ENCODE measurements at regions not wholly inside any gene's neighbourhood (a gene's known extent, or its start where the extent isn't known, plus 50 kb on each side); places are given as distances from the start of the nearest gene placed in this dataset.

- TF ChIP-seq CTCF (conservative IDR thresholded peaks at IDR 0.05) = no peak
- TF ChIP-seq EZH2 (IDR thresholded peaks at IDR 0.05; ENCODE audit: low read depth) = no peak
These were observed 387.1 kb downstream of the SMOC2 start for GRCh38 chr6:168828035-168828434.
